BJ (cell line): ENCODE measurements at regions not wholly inside any gene's neighbourhood (a gene's known extent, or its start where the extent isn't known, plus 50 kb on each side); places are given as distances from the start of the nearest gene placed in this dataset.

ENCODE experiments used
- CTCF ChIA-PET: fragments of 350-600 bp; formaldehyde crosslinking; extraction: SDS; loops from one replicate; lab custom pipeline; 2021; ENCODE audit warnings: antibody characterized with exemption, inconsistent platforms; lab: Yijun Ruan, JAX
- POLR2A ChIA-PET: fragments of 300-600 bp; sonication (Branson Sonifier 250); formaldehyde crosslinking; extraction: SDS; loops from one replicate; lab custom pipeline; 2021; ENCODE audit warnings: antibody characterized with exemption; lab: Charles Lee
- DNase-seq: peaks from one replicate; pipeline ENCODE4 v3.0.0-alpha.2; 2011; ENCODE audit warnings: low read depth
- H3K27me3 ChIP-seq: 2 replicates; pipeline ENCODE4 v1.6.0; 2011; ENCODE audit warnings: low read length; ENCODE audit not compliant: control insufficient read depth, insufficient read depth
- H3K36me3 ChIP-seq: 2 replicates; pipeline ENCODE4 v1.5.1; 2011; ENCODE audit warnings: low read length; ENCODE audit not compliant: control insufficient read depth, insufficient read depth
- H3K4me3 ChIP-seq: 2 replicates; pipeline ENCODE4 v1.5.1; 2011; ENCODE audit warnings: low read depth, mild to moderate bottlenecking, control low read depth, low read length
- TF ChIP-seq, protein P1 (sequence below): IDR thresholded peaks from 2 replicates; pipeline ENCODE4 v1.5.1; 2011; ENCODE audit warnings: low read depth, mild to moderate bottlenecking, control low read depth, inconsistent platforms, low read length, moderate library complexity; ENCODE audit not compliant: insufficient read depth

DNA sequence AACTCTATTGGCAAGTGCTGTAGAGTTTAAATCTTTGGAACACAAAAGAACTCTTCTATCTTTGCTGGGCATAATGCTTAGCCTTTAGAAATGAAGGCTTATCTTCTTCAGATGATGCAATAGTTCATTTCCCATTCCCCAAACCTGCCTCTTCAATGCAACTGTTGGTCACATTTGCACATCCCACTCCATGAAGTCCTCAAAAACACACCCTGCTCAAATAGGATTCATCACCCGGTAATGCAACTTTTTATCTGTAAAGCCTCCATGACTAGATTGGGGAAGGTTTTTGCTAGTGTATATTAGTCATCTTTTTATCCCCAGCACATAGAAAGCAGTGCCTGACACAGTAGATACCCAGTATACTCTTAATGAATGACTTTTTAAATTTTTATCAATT, 376.4 kb downstream of the RBM43 start:
- H3K4me3 ChIP-seq = no peak overlapping the region
- no peak for DNase-seq
- H3K36me3 ChIP-seq = no peaks in the 10 kb centered on the region
- TF ChIP-seq, protein P1, sequence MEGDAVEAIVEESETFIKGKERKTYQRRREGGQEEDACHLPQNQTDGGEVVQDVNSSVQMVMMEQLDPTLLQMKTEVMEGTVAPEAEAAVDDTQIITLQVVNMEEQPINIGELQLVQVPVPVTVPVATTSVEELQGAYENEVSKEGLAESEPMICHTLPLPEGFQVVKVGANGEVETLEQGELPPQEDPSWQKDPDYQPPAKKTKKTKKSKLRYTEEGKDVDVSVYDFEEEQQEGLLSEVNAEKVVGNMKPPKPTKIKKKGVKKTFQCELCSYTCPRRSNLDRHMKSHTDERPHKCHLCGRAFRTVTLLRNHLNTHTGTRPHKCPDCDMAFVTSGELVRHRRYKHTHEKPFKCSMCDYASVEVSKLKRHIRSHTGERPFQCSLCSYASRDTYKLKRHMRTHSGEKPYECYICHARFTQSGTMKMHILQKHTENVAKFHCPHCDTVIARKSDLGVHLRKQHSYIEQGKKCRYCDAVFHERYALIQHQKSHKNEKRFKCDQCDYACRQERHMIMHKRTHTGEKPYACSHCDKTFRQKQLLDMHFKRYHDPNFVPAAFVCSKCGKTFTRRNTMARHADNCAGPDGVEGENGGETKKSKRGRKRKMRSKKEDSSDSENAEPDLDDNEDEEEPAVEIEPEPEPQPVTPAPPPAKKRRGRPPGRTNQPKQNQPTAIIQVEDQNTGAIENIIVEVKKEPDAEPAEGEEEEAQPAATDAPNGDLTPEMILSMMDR = no peak
- CTCF ChIA-PET = interaction anchor here (0.6 kb wide), 1 partner anchor 261 kb away, joined by 3 read pairs; no protein-coding TSS in a partner anchor
- H3K27me3 ChIP-seq = no peaks in the 10 kb centered on the region
- POLR2A ChIA-PET = no interaction called here

DNA sequence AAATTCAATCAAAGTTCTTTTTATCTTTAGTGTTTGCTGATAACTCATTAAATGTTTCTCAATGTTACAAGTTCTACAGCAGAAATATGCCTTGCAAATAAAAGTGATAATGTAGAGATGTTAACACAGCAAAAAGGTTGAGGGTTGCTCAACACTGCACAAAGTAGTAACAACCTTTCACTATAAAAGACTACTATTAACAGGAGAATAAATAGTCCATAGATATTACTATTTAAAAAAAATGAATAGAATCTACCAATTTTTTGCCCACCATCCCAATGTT, 378.1 kb downstream of the RBM43 start:
- H3K27me3 ChIP-seq = no peaks in the 10 kb centered on the region
- ChIA-PET CTCF (no interaction called here), POLR2A (no interaction called here)
- TF ChIP-seq, protein P1 = no peak
- no peaks in the 10 kb centered on the region for H3K36me3 ChIP-seq
- DNase-seq = no peak
- no peak overlapping the region for H3K4me3 ChIP-seq

DNA sequence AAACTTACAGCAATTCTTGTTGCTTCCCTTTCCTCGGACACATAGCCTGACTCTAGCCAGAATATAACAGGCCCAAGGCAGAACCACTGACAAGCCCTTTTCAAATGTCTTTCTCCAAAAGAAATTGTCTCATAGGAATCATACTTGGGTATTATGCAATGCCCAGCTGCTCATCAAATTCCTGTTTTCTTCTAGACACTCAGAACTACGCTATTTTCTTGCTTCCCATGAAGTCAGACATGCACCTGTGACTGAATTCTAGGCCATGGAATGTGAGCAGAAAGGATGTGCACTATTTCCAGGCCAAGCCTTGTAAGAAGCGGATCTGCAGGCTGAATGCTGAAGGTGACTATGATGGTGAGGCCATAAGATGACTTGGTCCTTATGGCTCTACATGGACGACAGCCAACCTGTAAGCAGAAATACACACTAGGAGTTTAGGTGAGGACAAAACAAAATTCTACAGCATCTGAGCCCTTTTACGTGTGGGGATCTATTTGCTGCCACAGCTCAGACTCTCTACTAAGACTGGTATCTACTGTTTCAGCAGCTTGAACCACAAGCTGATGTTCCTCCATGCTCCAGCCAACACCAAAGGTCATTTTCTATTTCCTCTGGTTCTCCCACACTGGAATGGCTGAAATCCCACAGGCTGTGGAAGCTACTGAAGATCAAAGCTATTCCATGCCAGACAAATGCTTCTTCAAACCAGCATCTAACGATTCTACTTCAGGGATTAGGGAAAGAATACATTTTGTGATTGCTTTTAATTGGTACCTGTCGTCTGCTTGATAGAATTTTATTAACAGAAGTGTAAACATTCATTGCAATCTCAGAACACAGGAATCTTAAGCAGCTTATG, 378.7 kb downstream of the RBM43 start:
- TF ChIP-seq, protein P1 = no peak
- ChIA-PET CTCF (no interaction called here), POLR2A (no interaction called here)
- H3K36me3 ChIP-seq = no peaks in the 10 kb centered on the region
- DNase-seq = no peak
- H3K4me3 ChIP-seq = no peak overlapping the region
- no peaks in the 10 kb centered on the region for H3K27me3 ChIP-seq

DNA sequence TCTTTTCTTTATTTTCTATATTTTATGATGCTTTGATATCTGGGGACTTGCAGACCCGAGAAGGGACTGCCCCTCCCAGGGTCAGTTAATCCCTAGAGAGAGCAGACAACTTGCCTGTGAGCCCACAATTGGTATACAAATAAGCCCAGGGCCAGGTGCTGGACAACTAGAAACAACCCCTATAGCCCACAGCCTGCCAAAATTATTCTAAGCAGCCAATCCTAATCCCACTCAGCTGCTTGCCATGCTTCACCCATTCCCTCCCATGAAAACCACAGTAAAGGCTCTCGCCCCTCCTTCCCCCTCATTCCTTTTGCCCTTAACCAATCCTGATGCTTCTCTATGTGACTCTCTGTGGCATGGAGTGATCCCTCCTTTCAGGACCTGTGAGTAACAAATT, 380.7 kb downstream of the RBM43 start:
- CTCF ChIA-PET = no interaction called here

DNA sequence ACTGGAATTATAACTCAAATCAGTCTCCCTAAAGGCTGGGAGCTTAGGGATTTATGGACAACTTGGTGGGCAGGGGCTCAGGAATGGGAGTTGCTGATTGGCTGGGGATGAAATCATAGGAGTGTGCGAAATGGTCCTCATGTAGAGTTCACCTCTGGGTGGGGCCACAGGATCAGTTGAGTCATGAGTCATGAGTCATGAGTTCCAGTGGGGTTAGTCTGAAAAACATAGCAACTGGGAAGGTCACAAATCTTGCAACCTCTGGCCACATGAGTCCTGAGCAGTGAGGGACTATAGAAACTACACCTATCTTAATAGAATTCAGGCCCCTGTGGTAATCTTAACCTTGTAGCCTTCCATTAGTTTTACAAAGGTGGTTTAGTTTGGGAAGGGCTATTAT, 383.3 kb downstream of the RBM43 start:
- DNase-seq = no peak
- ChIA-PET POLR2A (no interaction called here), CTCF (interaction anchor here (1.4 kb wide), 1 partner anchor 11 kb away, joined by 4 read pairs; no protein-coding TSS in a partner anchor)
- Histone ChIP-seq H3K4me3 (no peak overlapping the region), H3K36me3 (no peaks in the 10 kb centered on the region), H3K27me3 (no peaks in the 10 kb centered on the region)
- TF ChIP-seq, protein P1 = no peak

More for the DNA sequence above, 380.7 kb downstream of the RBM43 start:
- TF ChIP-seq, protein P1 = no peak
- Histone ChIP-seq H3K4me3 (no peak overlapping the region), H3K27me3 (no peaks in the 10 kb centered on the region), H3K36me3 (no peaks in the 10 kb centered on the region)
- POLR2A ChIA-PET = no interaction called here
- no peak for DNase-seq
